ENCODE measurements at regions not wholly inside any gene's neighbourhood (a gene's known extent, or its start where the extent isn't known, plus 50 kb on each side); places are given as distances from the start of the nearest gene placed in this dataset.

DNA sequence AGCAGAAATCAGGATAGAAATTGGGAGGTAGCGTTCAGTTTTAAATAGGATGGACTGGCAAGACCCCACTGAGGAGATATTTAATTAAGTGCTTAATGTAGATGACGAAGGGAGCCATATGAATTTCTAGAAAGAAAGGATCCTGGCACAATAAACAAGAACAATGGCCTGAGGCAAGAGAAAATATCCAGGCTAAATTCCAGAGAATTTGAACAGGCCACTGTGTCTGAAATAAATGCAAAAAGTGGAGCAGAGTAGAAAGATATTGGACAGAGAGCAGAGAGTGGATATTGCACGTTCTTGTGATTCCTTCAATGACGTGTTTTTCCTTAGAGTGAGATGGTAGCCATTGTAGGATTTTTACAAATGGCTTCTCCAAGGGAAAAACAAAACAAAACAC lies 1504.8 kb downstream of the C4orf33 start:
- Histone ChIP-seq H4K91ac (ENCODE audit: insufficient read depth, low read depth, low read length) (no peak overlapping the region), H2AFZ (replicated peaks; ENCODE audit: low read length, poor library complexity) (no peak overlapping the region), H3K4me2 (ENCODE audit: low read depth, low read length) (no peak overlapping the region), H3K4me3 (ENCODE audit: insufficient read depth, low read depth, low read length) (no peak overlapping the region), H3K18ac (ENCODE audit: low read depth, low read length) (no peak overlapping the region), H4K8ac (ENCODE audit: low read depth in 2 of 2, low read length in 2 of 2) (no peak overlapping the region), H3K56ac (ENCODE audit: extremely low read depth, insufficient read depth, low read length) (no peak overlapping the region), H2BK15ac (ENCODE audit: low read depth, low read length) (no peak overlapping the region), H3K27me3 (ENCODE audit: control insufficient read depth, insufficient read depth, low read length) (no peaks in the 10 kb centered on the region), H2AK5ac (ENCODE audit: low read depth, low read length) (no peak overlapping the region), H2BK120ac (ENCODE audit: low read depth, low read length) (no peak overlapping the region), H3K9me3 (ENCODE audit: control insufficient read depth, insufficient read depth, low read length) (no peaks in the 10 kb centered on the region), H3K9ac (ENCODE audit: low read depth, low read length) (no peak overlapping the region), H3K4me1 (ENCODE audit: control insufficient read depth, insufficient read depth, low read length) (no peaks in the 10 kb centered on the region), H3K14ac (replicated peaks; ENCODE audit: low read depth, low read length) (no peak overlapping the region), H3K79me1 (ENCODE audit: low read depth in 1 of 2, low read length in 2 of 2) (no peaks in the 10 kb centered on the region), H2BK20ac (ENCODE audit: low read depth, low read length) (no peak overlapping the region), H3K4ac (ENCODE audit: low read depth, low read length) (no peak overlapping the region), H2BK5ac (ENCODE audit: low read depth, low read length, poor library complexity, severe bottlenecking) (no peak overlapping the region), H3K23ac (ENCODE audit: low read depth, low read length) (no peak overlapping the region), H4K20me1 (ENCODE audit: insufficient read depth, low read length) (no peaks in the 10 kb centered on the region), H4K5ac (ENCODE audit: low read depth, low read length) (no peak overlapping the region), H3K27ac (ENCODE audit: insufficient read depth, low read length) (no peak overlapping the region), H3K9me1 (ENCODE audit: insufficient read depth, low read length) (no peaks in the 10 kb centered on the region), H3K36me3 (ENCODE audit: control insufficient read depth, insufficient read depth, low read length) (no peaks in the 10 kb centered on the region), H2AK9ac (replicated peaks; ENCODE audit: low read depth, low read length, poor library complexity) (no peak overlapping the region)
- TF ChIP-seq USF2 (IDR thresholded peaks at IDR 0.05; ENCODE audit: low read depth, low read length) (no peak), SMC3 (IDR thresholded peaks at IDR 0.05; ENCODE audit: low read depth, low read length) (no peak), RFX5 (IDR thresholded peaks at IDR 0.05; ENCODE audit: low read depth, low read length) (no peak), POLR2A (IDR thresholded peaks at IDR 0.05; ENCODE audit: low read depth, low read length) (no peak), MXI1 (IDR thresholded peaks at IDR 0.05; ENCODE audit: borderline replicate concordance, low read depth, low read length) (no peak), CHD1 (IDR thresholded peaks at IDR 0.05; ENCODE audit: low read depth, low read length) (no peak), RAD21 (IDR thresholded peaks at IDR 0.05; ENCODE audit: low read length) (no peak), BHLHE40 (IDR thresholded peaks at IDR 0.05; ENCODE audit: low read depth, low read length) (no peak), CEBPB (IDR thresholded peaks at IDR 0.05; ENCODE audit: low read depth, low read length) (no peak), MAFK (IDR thresholded peaks at IDR 0.05; ENCODE audit: low read depth, low read length) (no peak)
- TF ChIP-seq, protein P1, sequence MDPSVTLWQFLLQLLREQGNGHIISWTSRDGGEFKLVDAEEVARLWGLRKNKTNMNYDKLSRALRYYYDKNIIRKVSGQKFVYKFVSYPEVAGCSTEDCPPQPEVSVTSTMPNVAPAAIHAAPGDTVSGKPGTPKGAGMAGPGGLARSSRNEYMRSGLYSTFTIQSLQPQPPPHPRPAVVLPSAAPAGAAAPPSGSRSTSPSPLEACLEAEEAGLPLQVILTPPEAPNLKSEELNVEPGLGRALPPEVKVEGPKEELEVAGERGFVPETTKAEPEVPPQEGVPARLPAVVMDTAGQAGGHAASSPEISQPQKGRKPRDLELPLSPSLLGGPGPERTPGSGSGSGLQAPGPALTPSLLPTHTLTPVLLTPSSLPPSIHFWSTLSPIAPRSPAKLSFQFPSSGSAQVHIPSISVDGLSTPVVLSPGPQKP (IDR thresholded peaks at IDR 0.05; ENCODE audit: borderline replicate concordance, low read depth, low read length) = no peak
- no peak for ATAC-seq (ENCODE audit: low read depth)
- ChIA-PET CTCF (no interaction called here), POLR2A (ENCODE audit: unreplicated experiment) (no interaction called here)
- WGBS, 2 experiments (ENCODE audit: extremely low coverage in 2 of 2, insufficient read length in 1 of 2) = 83% methylated on average over 1 of the region's 4 CpGs; no CpG with 5 or more reads in 1 of the 2 experiments
- dilution Hi-C loops (cut with HindIII; ENCODE audit: low sequenced_read_pairs, unreplicated experiment) = no loop called here
- intact Hi-C loops (cut with micrococcal nuclease) = no loop called here
- in situ Hi-C loops (cut with MboI; ENCODE audit: low sequenced_read_pairs) = no loop called here
- BruUV-seq (replicated peaks) = no TSS peak
- no peak for DNase-seq

All from IMR-90 (cell line).